Tibial nerve (tissue), 4 donors: ENCODE measurements at regions not wholly inside any gene's neighbourhood (a gene's known extent, or its start where the extent isn't known, plus 50 kb on each side); places are given as distances from the start of the nearest gene placed in this dataset.

Experiments
- DNase-seq, 2 donors: peaks; one replicate each; pipeline ENCODE4 v3.0.0-alpha.2; 2019; ENCODE audit warnings: low spot score in 2 of 2
- H3K27ac ChIP-seq, 4 donors: fragments of 200-600 bp; sonication (generic) in 3 of 4; one replicate each; pipeline ENCODE4 v1.5.1; 2017 to 2019; ENCODE audit warnings: mild to moderate bottlenecking in 1 of 4
- H3K27me3 ChIP-seq, 2 donors: fragments of 200-600 bp; sonication (generic) in 1 of 2; one replicate each; pipeline versions ENCODE4 v1.5.1 to v1.6.0; 2017 to 2019
- H3K36me3 ChIP-seq, 3 donors: fragments of 200-600 bp; sonication (generic); one replicate each; pipeline ENCODE4 v1.5.1; 2018 to 2019
- H3K4me1 ChIP-seq, 4 donors: fragments of 200-600 bp; sonication (generic) in 3 of 4; one replicate each; pipeline ENCODE4 v1.5.1; 2017 to 2019
- H3K4me3 ChIP-seq, 4 donors: fragments of 200-600 bp; sonication (generic) in 3 of 4; one replicate each; pipeline ENCODE4 v1.5.1; 2017 to 2019; ENCODE audit warnings: mild to moderate bottlenecking in 1 of 4, moderate library complexity in 1 of 4
- H3K9me3 ChIP-seq, 4 donors: fragments of 200-600 bp; sonication (generic) in 3 of 4; one replicate each; pipeline ENCODE4 v1.5.1; 2017 to 2019
- EP300 ChIP-seq, 2 donors: sonication (generic); formaldehyde crosslinking; IDR thresholded peaks; one replicate each; pipeline ENCODE4 v1.6.1; 2017; ENCODE audit warnings: antibody characterized with exemption in 2 of 2, mild to moderate bottlenecking in 1 of 2
- POLR2A ChIP-seq, 2 donors: fragments of 450-650 bp; IDR thresholded peaks; one replicate each; pipeline ENCODE4 v1.6.1; 2017; ENCODE audit warnings: antibody characterized with exemption in 2 of 2, mild to moderate bottlenecking in 2 of 2, moderate library complexity in 2 of 2
- WGBS, 2 donors: methylation state at CpG; one replicate each; pipeline ENCODE4 v1.1.5; 2018; 5-methylcytosine and 5-hydroxymethylcytosine counted together
- TF ChIP-seq, protein P1 (sequence below), 5 experiments: fragments of 200-600 bp in 3 of 5; fragments of 450-650 bp in 2 of 5; sonication (generic) in 3 of 5; IDR thresholded peaks; one replicate each; pipeline ENCODE4 v1.5.1; 2016 to 2019; ENCODE audit warnings: antibody characterized with exemption in 5 of 5, mild to moderate bottlenecking in 3 of 5, moderate library complexity in 2 of 5

GRCh38 chr1:105700723-105701122, 1355.8 kb upstream of the PRMT6 start:
- no peak overlapping the region for H3K27ac ChIP-seq
- no peaks in the 10 kb centered on the region for H3K4me1 ChIP-seq
- H3K36me3 ChIP-seq, result no peaks in the 10 kb centered on the region
- TF ChIP-seq POLR2A (IDR thresholded peaks at IDR 0.05) (no peak), EP300 (IDR thresholded peaks at IDR 0.05) (no peak)
- TF ChIP-seq, protein P1, sequence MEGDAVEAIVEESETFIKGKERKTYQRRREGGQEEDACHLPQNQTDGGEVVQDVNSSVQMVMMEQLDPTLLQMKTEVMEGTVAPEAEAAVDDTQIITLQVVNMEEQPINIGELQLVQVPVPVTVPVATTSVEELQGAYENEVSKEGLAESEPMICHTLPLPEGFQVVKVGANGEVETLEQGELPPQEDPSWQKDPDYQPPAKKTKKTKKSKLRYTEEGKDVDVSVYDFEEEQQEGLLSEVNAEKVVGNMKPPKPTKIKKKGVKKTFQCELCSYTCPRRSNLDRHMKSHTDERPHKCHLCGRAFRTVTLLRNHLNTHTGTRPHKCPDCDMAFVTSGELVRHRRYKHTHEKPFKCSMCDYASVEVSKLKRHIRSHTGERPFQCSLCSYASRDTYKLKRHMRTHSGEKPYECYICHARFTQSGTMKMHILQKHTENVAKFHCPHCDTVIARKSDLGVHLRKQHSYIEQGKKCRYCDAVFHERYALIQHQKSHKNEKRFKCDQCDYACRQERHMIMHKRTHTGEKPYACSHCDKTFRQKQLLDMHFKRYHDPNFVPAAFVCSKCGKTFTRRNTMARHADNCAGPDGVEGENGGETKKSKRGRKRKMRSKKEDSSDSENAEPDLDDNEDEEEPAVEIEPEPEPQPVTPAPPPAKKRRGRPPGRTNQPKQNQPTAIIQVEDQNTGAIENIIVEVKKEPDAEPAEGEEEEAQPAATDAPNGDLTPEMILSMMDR (IDR thresholded peaks at IDR 0.05), result no peak
- no peak overlapping the region for H3K4me3 ChIP-seq
- H3K9me3 ChIP-seq, result no peaks in the 10 kb centered on the region
- H3K27me3 ChIP-seq, result no peaks in the 10 kb centered on the region
- WGBS, 2 donors, result 40 to 49% methylated on average over 2 of the region's 2 CpGs
- DNase-seq, result no peak

GRCh38 chr1:105724286-105724685, 1332.2 kb upstream of the PRMT6 start:
- WGBS, 2 donors, result 54 to 61% methylated on average over 1 of the region's 1 CpG
- no peak for TF ChIP-seq POLR2A (IDR thresholded peaks at IDR 0.05)
- TF ChIP-seq, protein P1 (IDR thresholded peaks at IDR 0.05), result no peak
- TF ChIP-seq EP300 (IDR thresholded peaks at IDR 0.05), result no peak

GRCh38 chr1:105730701-105731100, 1325.8 kb upstream of the PRMT6 start:
- TF ChIP-seq POLR2A (IDR thresholded peaks at IDR 0.05), result no peak
- TF ChIP-seq EP300 (IDR thresholded peaks at IDR 0.05), result no peak
- TF ChIP-seq, protein P1 (IDR thresholded peaks at IDR 0.05), result no peak
- 76 to 82% methylated on average over 3 of the region's 3 CpGs for whole genome bisulfite sequencing, 2 donors
- Histone ChIP-seq H3K9me3 (no peaks in the 10 kb centered on the region), H3K36me3 (no peaks in the 10 kb centered on the region), H3K27ac (no peak overlapping the region), H3K27me3 (no peaks in the 10 kb centered on the region), H3K4me1 (no peaks in the 10 kb centered on the region), H3K4me3 (no peak overlapping the region)
- DNase-seq, result no peak

More at GRCh38 chr1:105724286-105724685, 1332.2 kb upstream of the PRMT6 start:
- Histone ChIP-seq H3K36me3 (no peaks in the 10 kb centered on the region), H3K4me1 (no peaks in the 10 kb centered on the region), H3K9me3 (no peaks in the 10 kb centered on the region), H3K27ac (no peak overlapping the region), H3K27me3 (no peaks in the 10 kb centered on the region), H3K4me3 (no peak overlapping the region)
- DNase-seq, result no peak

DNA sequence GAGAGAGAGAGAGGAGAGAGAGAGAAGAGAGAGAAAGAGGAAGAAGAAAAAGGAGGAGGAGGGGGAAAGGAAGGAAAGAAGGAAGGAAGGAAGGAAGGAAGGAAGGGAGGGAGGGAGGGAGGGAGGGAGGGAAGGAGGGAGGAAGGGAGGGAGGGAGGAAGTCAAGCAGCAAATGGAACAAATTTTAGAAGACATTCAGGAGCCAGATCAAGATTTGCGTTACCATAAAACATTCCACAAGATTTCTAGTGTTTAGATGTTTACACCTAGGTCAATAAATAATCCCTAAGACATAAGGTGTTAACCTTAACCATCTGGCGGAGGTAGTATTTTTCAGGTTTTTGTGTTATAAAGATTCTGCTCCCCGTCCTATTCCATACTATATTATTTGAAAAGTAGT, 1320.1 kb upstream of the PRMT6 start:
- no peaks in the 10 kb centered on the region for H3K36me3 ChIP-seq
- 74 to 75% methylated on average over 3 of the region's 3 CpGs for WGBS, 2 donors
- H3K4me3 ChIP-seq, result no peak overlapping the region
- no peak overlapping the region for H3K27ac ChIP-seq
- TF ChIP-seq, protein P1 (IDR thresholded peaks at IDR 0.05), result no peak
- TF ChIP-seq POLR2A (IDR thresholded peaks at IDR 0.05) (no peak), EP300 (IDR thresholded peaks at IDR 0.05) (no peak)
- no peaks in the 10 kb centered on the region for H3K27me3 ChIP-seq
- DNase-seq, result no peak
- H3K9me3 ChIP-seq, result no peaks in the 10 kb centered on the region
- no peaks in the 10 kb centered on the region for H3K4me1 ChIP-seq

DNA sequence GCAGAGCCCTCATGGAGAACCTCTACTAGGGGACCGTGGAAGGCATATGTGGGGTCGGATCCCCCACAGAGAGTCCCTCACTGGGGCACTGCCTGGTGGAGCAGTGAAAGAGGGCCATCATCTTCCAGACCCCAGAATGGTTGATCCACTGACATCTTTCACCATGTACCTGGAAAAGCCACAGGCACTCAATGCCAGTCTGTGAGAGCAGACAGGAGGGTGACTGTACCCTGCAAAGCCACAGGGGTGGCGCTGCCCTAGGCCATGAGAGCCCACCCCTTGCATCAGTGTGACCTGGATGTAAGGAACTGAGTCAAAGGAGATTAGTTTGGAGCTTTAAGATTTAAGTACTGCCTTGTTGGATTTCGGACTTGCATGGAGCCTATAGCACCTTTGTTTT, 1276.7 kb upstream of the PRMT6 start:
- Histone ChIP-seq H3K9me3 (peaks cover 0 to 7% (median 2%) of the 10 kb centered on the region in 4 donors), H3K4me3 (no peak overlapping the region), H3K27me3 (no peaks in the 10 kb centered on the region), H3K36me3 (no peaks in the 10 kb centered on the region), H3K27ac (no peak overlapping the region), H3K4me1 (no peaks in the 10 kb centered on the region)
- WGBS, 2 donors, result 83 to 88% methylated on average over 4 of the region's 4 CpGs
- TF ChIP-seq POLR2A (IDR thresholded peaks at IDR 0.05) (no peak), EP300 (IDR thresholded peaks at IDR 0.05) (no peak)
- TF ChIP-seq, protein P1 (IDR thresholded peaks at IDR 0.05), result no peak
- no peak for DNase-seq
